H1 (cell line): ENCODE measurements at regions not wholly inside any gene's neighbourhood (a gene's known extent, or its start where the extent isn't known, plus 50 kb on each side); places are given as distances from the start of the nearest gene placed in this dataset.

Source experiments
- CBX8 ChIP-seq: fragments of 300-800, 300-1000 bp; sonication (generic); IDR thresholded peaks from 2 replicates; pipeline ENCODE4 v1.7.1; 2016; ENCODE audit warnings: low read depth, low read length, borderline replicate concordance
- CHD7 ChIP-seq: fragments of 300-600 bp; sonication (generic); IDR thresholded peaks from 2 replicates; pipeline ENCODE4 v1.7.1; 2012; ENCODE audit warnings: low read length, moderate library complexity, mild to moderate bottlenecking, inconsistent platforms; ENCODE audit not compliant: insufficient replicate concordance
- JUND ChIP-seq: IDR thresholded peaks from 2 replicates; pipeline ENCODE4 v1.6.1; 2011; ENCODE audit warnings: mild to moderate bottlenecking, improper control_type of control experiment, low read length
- NANOG ChIP-seq: IDR thresholded peaks from 2 replicates; pipeline ENCODE4 v1.6.1; 2011; ENCODE audit warnings: low read length, low read depth, mild to moderate bottlenecking, inconsistent platforms; ENCODE audit not compliant: insufficient read depth, poor library complexity, severe bottlenecking
- SRF ChIP-seq: IDR thresholded peaks from 2 replicates; pipeline ENCODE4 v1.6.1; 2011; ENCODE audit warnings: mild to moderate bottlenecking, low read depth, low read length, moderate library complexity

DNA sequence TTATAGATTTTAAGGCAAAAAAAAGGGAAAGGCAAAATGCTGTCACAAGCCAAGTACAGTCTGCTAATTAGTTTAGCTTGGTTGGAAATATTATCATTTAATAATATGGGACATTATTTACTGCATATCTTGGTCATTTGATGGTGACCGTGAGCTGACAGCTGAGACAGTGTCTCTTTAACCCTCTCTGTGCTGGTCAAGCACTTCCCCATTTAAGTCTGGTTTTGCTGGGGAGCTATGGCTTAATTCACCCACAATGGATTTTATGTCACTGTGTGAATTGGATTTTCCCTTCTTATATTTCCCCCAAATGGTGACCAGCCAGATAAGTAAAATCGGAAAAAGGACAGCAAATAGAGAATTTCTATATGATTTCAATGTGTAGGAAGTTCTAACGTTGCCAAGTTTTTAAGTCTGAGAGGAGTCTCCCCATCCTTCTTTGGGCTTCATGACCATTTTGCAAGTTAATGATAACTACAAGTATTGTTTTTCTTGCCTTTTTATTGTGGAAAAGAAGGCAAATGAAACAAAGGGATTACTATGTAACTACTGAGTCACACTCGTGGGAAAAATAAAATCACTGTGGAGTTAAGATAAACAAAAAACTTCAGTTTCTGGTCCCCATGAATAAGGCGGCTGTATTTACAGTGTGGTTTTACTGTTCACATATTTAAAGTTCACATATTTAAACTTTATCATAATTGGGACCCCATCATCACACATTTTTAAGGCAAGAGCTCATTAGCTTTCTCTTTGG is 373.5 kb downstream of the NR2F2 start (continued):
- TF ChIP-seq CBX8 (no peak), CHD7 (no peak), NANOG (no peak), JUND (no peak), SRF (no peak)
